ENCODE measurements at regions not wholly inside any gene's neighbourhood (a gene's known extent, or its start where the extent isn't known, plus 50 kb on each side); places are given as distances from the start of the nearest gene placed in this dataset.

DNA sequence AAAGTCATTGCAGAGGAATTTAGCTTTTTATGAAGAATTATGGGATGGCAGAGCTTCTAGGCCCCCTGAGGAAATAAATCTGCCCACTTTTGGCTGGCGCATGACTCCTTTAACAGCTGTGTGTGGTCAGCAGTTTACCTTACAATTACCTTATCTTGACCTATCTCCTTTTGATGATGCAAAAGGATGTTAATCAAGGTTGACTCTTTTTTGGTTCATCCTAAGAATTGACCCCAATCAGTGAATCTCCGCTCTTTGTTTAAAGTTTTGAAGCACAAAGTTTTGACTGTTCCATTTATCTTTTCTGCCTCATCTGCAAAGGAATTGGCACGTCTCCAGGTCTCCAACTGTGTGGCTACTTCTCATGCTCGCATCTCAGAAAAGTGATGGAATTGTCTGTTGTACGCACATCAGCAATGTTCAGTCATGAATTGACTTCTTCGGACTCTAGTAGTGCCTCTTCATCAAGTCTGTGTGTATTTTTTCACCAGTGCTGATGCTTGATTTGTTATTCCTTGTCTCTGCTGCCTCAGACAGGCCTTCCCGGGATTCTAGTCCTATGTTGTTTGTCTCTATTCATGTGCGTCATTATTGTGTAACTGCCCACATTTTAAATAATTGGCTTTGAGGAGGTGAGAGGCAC is 196.2 kb upstream of the CFAP20DC start:
- Histone ChIP-seq H3K4me3 (ENCODE audit: low read length) (no peak overlapping the region), H3K27ac (ENCODE audit: low read length) (no peak overlapping the region), H3K79me2 (ENCODE audit: low read length) (no peaks in the 10 kb centered on the region), H3K9me3 (replicated peaks; ENCODE audit: insufficient read depth, low read length) (no peaks in the 10 kb centered on the region), H4K20me1 (ENCODE audit: insufficient read depth, low read length) (no peaks in the 10 kb centered on the region), H3K36me3 (replicated peaks; ENCODE audit: insufficient read depth, low read length) (no peaks in the 10 kb centered on the region), H2AFZ (ENCODE audit: low read length) (no peak overlapping the region), H3K27me3 (replicated peaks; ENCODE audit: insufficient read depth, low read length) (no peaks in the 10 kb centered on the region), H3K4me2 (ENCODE audit: low read depth, low read length) (no peak overlapping the region), H3K9ac (ENCODE audit: low read length) (no peak overlapping the region), H3K9me2 (replicated peaks; ENCODE audit: insufficient read depth, low read length) (no peaks in the 10 kb centered on the region), H3F3A (ENCODE audit: insufficient read depth, low read length) (no peaks in the 10 kb centered on the region), H3K4me1 (ENCODE audit: low read length) (no peaks in the 10 kb centered on the region)
- DNase-seq, result no peak
- TF ChIP-seq EZH2phosphoT487 (IDR thresholded peaks at IDR 0.05; ENCODE audit: low read length) (no peak), EZH2 (optimal IDR thresholded peaks at IDR 0.05; ENCODE audit: low read depth, low read length) (no peak)
- TF ChIP-seq, protein P1, sequence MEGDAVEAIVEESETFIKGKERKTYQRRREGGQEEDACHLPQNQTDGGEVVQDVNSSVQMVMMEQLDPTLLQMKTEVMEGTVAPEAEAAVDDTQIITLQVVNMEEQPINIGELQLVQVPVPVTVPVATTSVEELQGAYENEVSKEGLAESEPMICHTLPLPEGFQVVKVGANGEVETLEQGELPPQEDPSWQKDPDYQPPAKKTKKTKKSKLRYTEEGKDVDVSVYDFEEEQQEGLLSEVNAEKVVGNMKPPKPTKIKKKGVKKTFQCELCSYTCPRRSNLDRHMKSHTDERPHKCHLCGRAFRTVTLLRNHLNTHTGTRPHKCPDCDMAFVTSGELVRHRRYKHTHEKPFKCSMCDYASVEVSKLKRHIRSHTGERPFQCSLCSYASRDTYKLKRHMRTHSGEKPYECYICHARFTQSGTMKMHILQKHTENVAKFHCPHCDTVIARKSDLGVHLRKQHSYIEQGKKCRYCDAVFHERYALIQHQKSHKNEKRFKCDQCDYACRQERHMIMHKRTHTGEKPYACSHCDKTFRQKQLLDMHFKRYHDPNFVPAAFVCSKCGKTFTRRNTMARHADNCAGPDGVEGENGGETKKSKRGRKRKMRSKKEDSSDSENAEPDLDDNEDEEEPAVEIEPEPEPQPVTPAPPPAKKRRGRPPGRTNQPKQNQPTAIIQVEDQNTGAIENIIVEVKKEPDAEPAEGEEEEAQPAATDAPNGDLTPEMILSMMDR (IDR thresholded peaks at IDR 0.05; ENCODE audit: low read length), result no peak

DNA sequence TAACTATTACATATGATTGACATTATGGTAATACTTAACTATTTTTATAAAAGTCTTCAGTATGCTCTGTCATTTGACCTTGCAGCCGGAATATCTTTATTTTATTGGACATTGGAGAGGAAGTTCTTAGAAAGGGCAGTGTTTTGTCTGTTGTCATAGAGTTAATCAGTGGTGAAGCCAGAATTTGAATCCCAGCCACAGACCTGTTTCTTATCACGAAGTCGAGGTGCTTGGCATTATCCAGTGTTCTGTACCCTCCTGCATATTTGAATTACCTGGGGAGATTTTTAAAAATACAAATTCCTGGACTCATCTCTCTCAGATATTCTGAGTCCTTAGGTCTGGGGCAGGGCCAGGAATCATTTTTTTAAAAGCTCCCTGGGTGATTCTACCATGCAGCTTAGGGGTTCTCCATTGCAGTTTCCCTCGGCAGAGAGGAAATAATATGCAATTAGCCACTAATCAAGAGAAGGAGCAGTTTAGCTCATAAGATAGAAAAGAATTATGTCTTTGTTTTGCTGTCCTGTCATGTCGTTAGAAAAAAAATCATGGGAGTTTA is 195.6 kb upstream of the CFAP20DC start:
- Histone ChIP-seq H3K4me3 (ENCODE audit: low read length) (no peak overlapping the region), H3K9ac (ENCODE audit: low read length) (no peak overlapping the region), H3K36me3 (replicated peaks; ENCODE audit: insufficient read depth, low read length) (no peaks in the 10 kb centered on the region), H3K9me2 (replicated peaks; ENCODE audit: insufficient read depth, low read length) (no peaks in the 10 kb centered on the region), H3K27me3 (replicated peaks; ENCODE audit: insufficient read depth, low read length) (no peaks in the 10 kb centered on the region), H3K79me2 (ENCODE audit: low read length) (no peaks in the 10 kb centered on the region), H3K4me1 (ENCODE audit: low read length) (no peaks in the 10 kb centered on the region), H3F3A (ENCODE audit: insufficient read depth, low read length) (no peaks in the 10 kb centered on the region), H3K9me3 (replicated peaks; ENCODE audit: insufficient read depth, low read length) (no peaks in the 10 kb centered on the region), H3K4me2 (ENCODE audit: low read depth, low read length) (no peak overlapping the region), H4K20me1 (ENCODE audit: insufficient read depth, low read length) (no peaks in the 10 kb centered on the region), H2AFZ (ENCODE audit: low read length) (no peak overlapping the region), H3K27ac (ENCODE audit: low read length) (no peak overlapping the region)
- no peak for DNase-seq
- TF ChIP-seq EZH2 (optimal IDR thresholded peaks at IDR 0.05; ENCODE audit: low read depth, low read length), result no peak
- TF ChIP-seq EZH2phosphoT487 (IDR thresholded peaks at IDR 0.05; ENCODE audit: low read length), result no peak
- TF ChIP-seq, protein P1 (IDR thresholded peaks at IDR 0.05; ENCODE audit: low read length), result no peak

DNA sequence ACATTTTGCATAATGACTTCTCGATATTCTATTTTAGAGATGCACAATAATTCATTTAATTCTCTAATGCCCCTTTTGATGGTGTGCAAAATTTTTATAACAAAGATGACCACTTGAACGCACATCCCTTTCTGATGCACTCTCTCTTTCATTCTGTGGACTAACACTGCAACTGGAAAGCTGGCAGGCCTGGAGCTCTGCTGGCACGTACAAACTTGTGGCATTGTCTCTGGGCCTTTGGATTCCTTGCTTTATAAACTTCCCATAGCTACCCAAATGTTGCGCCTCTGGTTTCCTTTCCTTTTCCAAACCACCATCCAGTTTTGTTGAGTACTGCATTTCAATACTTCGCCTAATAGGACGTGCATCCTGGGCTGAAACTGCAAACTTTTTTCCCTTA is 194.5 kb upstream of the CFAP20DC start:
- no peaks in the 10 kb centered on the region for H3K27me3 ChIP-seq (replicated peaks; ENCODE audit: insufficient read depth, low read length)
- no peaks in the 10 kb centered on the region for H3K9me2 ChIP-seq (replicated peaks; ENCODE audit: insufficient read depth, low read length)
- no peak overlapping the region for H3K4me2 ChIP-seq (ENCODE audit: low read depth, low read length)
- no peak overlapping the region for H3K27ac ChIP-seq (ENCODE audit: low read length)
- H3K79me2 ChIP-seq (ENCODE audit: low read length), result no peaks in the 10 kb centered on the region
- no peak for DNase-seq
- no peak overlapping the region for H3K9ac ChIP-seq (ENCODE audit: low read length)
- no peaks in the 10 kb centered on the region for H3K9me3 ChIP-seq (replicated peaks; ENCODE audit: insufficient read depth, low read length)
- TF ChIP-seq, protein P1 (IDR thresholded peaks at IDR 0.05; ENCODE audit: low read length), result no peak
- TF ChIP-seq EZH2phosphoT487 (IDR thresholded peaks at IDR 0.05; ENCODE audit: low read length) (no peak), EZH2 (optimal IDR thresholded peaks at IDR 0.05; ENCODE audit: low read depth, low read length) (no peak)
- no peak overlapping the region for H3K4me3 ChIP-seq (ENCODE audit: low read length)
- no peaks in the 10 kb centered on the region for H4K20me1 ChIP-seq (ENCODE audit: insufficient read depth, low read length)
- H3K4me1 ChIP-seq (ENCODE audit: low read length), result no peaks in the 10 kb centered on the region
- H3K36me3 ChIP-seq (replicated peaks; ENCODE audit: insufficient read depth, low read length), result no peaks in the 10 kb centered on the region
- no peak overlapping the region for H2AFZ ChIP-seq (ENCODE audit: low read length)
- H3F3A ChIP-seq (ENCODE audit: insufficient read depth, low read length), result no peaks in the 10 kb centered on the region

Measured in MM.1S (cell line).